Aorta (tissue), 5 donors: ENCODE measurements at regions not wholly inside any gene's neighbourhood (a gene's known extent, or its start where the extent isn't known, plus 50 kb on each side); places are given as distances from the start of the nearest gene placed in this dataset.

Experiments used
- ATAC-seq: fragments of 200-7000 bp; cut with Tn5 transposase; one replicate; pipeline ENCODE4 v1.9.1; 2022; ENCODE audit warnings: moderate library complexity; ENCODE audit not compliant: low FRiP score
- DNase-seq, 2 donors: peaks; one replicate each; pipeline ENCODE4 v3.0.0-alpha.2; 2020
- H3K27ac ChIP-seq, 2 donors: one replicate each; pipeline ENCODE4 v1.5.1; 2013; ENCODE audit warnings: low read length in 2 of 2, mild to moderate bottlenecking in 2 of 2, moderate library complexity in 2 of 2, control low read depth in 1 of 2, inconsistent platforms in 1 of 2, low read depth in 1 of 2
- H3K27me3 ChIP-seq, 2 donors: one replicate each; pipeline ENCODE4 v1.6.1; 2013; ENCODE audit warnings: control low read depth in 1 of 2, low read length in 1 of 2, mild to moderate bottlenecking in 1 of 2, moderate library complexity in 1 of 2; ENCODE audit not compliant: insufficient read depth in 2 of 2, control insufficient read depth in 1 of 2
- H3K36me3 ChIP-seq, 2 donors: one replicate each; pipeline ENCODE4 v1.6.1; 2013; ENCODE audit warnings: control low read depth in 1 of 2, low read length in 1 of 2, mild to moderate bottlenecking in 1 of 2; ENCODE audit not compliant: insufficient read depth in 2 of 2, control insufficient read depth in 1 of 2
- H3K4me1 ChIP-seq, 2 donors: one replicate each; pipeline ENCODE4 v1.6.1; 2013; ENCODE audit warnings: low read length in 2 of 2, control low read depth in 1 of 2, mild to moderate bottlenecking in 1 of 2, moderate library complexity in 1 of 2; ENCODE audit not compliant: insufficient read depth in 2 of 2, control insufficient read depth in 1 of 2
- H3K4me3 ChIP-seq, 2 donors: one replicate each; pipeline ENCODE4 v1.5.1; 2013; ENCODE audit warnings: low read length in 2 of 2, control low read depth in 1 of 2, mild to moderate bottlenecking in 1 of 2
- H3K9me3 ChIP-seq: one replicate; pipeline ENCODE4 v1.6.1; 2013; ENCODE audit warnings: mild to moderate bottlenecking, low read length; ENCODE audit not compliant: control insufficient read depth
- WGBS, 2 donors: extraction: QIAGEN DNeasy Blood & Tissue Kit; methylation state at CpG; one replicate each; pipeline ENCODE4 v1.1.7; 2013; 5-methylcytosine and 5-hydroxymethylcytosine counted together
- intact Hi-C, 2 donors: fragments of 100-400 bp; cut with DNase I; formaldehyde crosslinking; loops; one replicate each; pipeline versions ENCODE4 v1.14.2 to v1.15.0; 2022
- donor health status: healthy with polysubstance abuse.
- donor health status: Bipolar disorder and iron deficiency.
- donor health status: DM: no; HTN: no; CAD: no.
- donor health status: DM: no; HTN: no; CAD: no.
- donor health status: DM: yes; HTN: yes; CAD: no.

DNA sequence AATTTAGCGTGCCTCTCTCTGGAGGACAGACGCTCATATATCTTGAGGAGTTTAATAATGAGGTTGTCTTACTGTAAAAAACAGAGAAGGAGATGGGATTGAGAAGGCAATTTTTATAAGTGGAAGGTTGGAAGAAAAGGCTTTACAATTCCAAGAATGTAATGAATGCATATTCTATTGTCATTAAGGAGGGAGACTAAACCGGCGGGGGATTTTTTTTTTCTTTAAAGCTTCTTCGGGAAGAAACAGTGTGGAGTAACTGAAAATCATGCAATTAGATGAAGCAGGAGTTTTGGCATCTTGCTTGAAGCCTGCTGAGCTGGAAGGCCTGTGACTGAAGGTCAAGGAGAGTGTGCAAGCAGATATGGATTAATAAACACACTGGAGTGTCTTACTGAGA is 124.4 kb downstream of the HRH4 start:
- no peaks in the 10 kb centered on the region for H3K27me3 ChIP-seq

GRCh38 chr18:24585996-24586566 is 125.6 kb downstream of the HRH4 start:
- no peak overlapping the region for H3K27ac ChIP-seq
- no peaks in the 10 kb centered on the region for H3K27me3 ChIP-seq
- ATAC-seq = no peak
- intact Hi-C loops = no loop called here
- no peaks in the 10 kb centered on the region for H3K9me3 ChIP-seq
- DNase-seq = no peak
- no peaks in the 10 kb centered on the region for H3K36me3 ChIP-seq
- no peak overlapping the region for H3K4me3 ChIP-seq
- no peaks in the 10 kb centered on the region for H3K4me1 ChIP-seq
- 42 to 43% methylated on average over 6 of the region's 6 CpGs for WGBS, 2 donors

More for the DNA sequence above, 124.4 kb downstream of the HRH4 start:
- 27 to 38% methylated on average over 5 of the region's 5 CpGs for WGBS, 2 donors
- ATAC-seq (no peak), DNase-seq (no peak)
- H3K9me3 ChIP-seq = no peaks in the 10 kb centered on the region
- intact Hi-C loops = no loop called here
- H3K27ac ChIP-seq = no peak overlapping the region
- H3K36me3 ChIP-seq = no peaks in the 10 kb centered on the region
- no peak overlapping the region for H3K4me3 ChIP-seq
- H3K4me1 ChIP-seq = no peaks in the 10 kb centered on the region

DNA sequence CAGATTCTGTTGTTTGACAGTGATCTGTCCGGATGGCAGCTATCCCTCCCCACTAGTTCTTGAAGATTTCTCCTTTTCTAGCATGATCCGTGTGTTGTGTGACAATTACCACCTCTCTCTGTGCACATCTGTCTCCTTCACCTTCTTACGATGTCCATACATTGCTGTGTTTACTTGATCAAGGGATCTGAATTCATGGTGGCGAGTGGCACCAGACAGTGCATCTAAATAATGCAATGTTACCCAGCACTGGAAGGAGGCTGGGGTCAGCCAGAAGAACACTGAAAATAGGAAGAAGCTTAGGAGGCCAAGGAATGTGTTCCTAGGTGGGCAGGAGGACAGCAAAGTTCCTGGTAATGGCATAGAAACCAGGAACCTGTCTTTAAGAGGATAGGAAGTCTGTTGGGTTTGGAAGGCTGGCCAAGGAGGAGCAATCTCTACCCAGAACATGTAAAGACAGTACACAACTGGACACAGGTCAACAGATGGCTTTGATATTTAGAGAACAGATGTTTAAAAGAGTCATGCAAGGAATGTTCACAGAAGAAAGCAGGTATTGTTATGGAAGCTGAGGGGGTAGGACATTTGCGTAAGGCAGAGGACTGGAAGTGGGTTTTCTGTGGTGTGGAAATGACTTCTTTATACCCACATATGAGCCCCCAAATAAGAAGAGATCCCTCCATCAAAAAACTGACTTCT is 126.4 kb downstream of the HRH4 start:
- intact Hi-C loops = no loop called here
- no peaks in the 10 kb centered on the region for H3K36me3 ChIP-seq
- H3K27ac ChIP-seq = no peak overlapping the region
- 90 to 93% methylated on average over 5 of the region's 5 CpGs for WGBS, 2 donors
- H3K27me3 ChIP-seq = no peaks in the 10 kb centered on the region
- no peak for ATAC-seq
- no peak overlapping the region for H3K4me3 ChIP-seq
- no peak for DNase-seq
- H3K4me1 ChIP-seq = no peaks in the 10 kb centered on the region
- H3K9me3 ChIP-seq = no peaks in the 10 kb centered on the region

GRCh38 chr18:24588440-24588839 is 128.0 kb downstream of the HRH4 start:
- H3K27me3 ChIP-seq = no peaks in the 10 kb centered on the region
- H3K27ac ChIP-seq = no peak overlapping the region
- DNase-seq (no peak), ATAC-seq (no peak)
- no peak overlapping the region for H3K4me3 ChIP-seq
- no peaks in the 10 kb centered on the region for H3K9me3 ChIP-seq
- intact Hi-C loops = no loop called here
- WGBS, 2 donors = 83 to 90% methylated on average over 5 of the region's 5 CpGs
- H3K4me1 ChIP-seq = no peaks in the 10 kb centered on the region
- no peaks in the 10 kb centered on the region for H3K36me3 ChIP-seq

DNA sequence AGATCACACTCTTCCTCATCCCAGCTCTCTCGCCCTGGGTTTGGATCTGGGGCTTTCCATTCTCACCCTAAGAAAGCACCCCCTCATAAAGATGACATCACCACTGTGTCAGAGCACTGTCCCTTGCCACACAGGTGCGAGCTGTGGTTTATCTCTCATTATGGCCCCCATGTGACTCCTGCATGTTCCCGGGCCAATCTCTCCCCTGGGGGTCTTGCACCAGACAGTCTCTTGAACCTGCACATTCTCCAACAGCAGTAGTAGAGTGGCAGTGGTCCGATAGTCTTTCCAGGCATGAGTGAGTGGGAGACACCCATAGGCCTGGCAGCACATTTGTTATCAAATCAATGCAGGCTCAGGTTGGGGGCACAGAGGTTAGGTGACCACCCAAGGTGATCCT is 130.5 kb downstream of the HRH4 start:
- 86 to 89% methylated on average over 4 of the region's 4 CpGs for WGBS, 2 donors
- intact Hi-C loops = no loop called here
- Histone ChIP-seq H3K9me3 (no peaks in the 10 kb centered on the region), H3K27ac (no peak overlapping the region), H3K4me1 (no peaks in the 10 kb centered on the region), H3K4me3 (no peak overlapping the region), H3K36me3 (no peaks in the 10 kb centered on the region), H3K27me3 (no peaks in the 10 kb centered on the region)
- ATAC-seq = no peak
- no peak for DNase-seq

- no peak for ATAC-seq
- H3K4me1 ChIP-seq = no peaks in the 10 kb centered on the region
- 71 to 77% methylated on average over 3 of the region's 3 CpGs for WGBS, 2 donors
Observed at GRCh38 chr18:24593401-24593800, 133.0 kb downstream of the HRH4 start.

DNA sequence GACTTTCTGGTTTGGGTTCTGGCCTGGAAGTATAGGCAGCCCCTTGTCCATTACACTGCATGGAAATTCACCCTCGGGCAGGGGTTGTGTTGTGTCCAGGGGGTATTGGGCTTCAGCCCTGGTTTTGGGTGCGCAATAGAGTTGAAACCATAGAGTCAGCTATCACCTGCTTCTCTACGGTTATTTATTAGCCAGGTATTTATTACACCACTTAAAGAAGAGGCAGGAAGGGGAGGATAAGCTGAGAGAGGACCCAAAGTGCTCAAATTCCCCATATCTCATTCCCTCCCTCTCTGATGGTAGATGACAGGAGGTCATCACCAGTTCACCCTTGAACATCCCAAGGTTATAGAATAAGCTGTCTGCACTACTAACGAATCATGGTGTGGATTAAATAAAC is 133.4 kb downstream of the HRH4 start:
- intact Hi-C loops = no loop called here
- Histone ChIP-seq H3K27ac (no peak overlapping the region), H3K4me1 (no peaks in the 10 kb centered on the region), H3K4me3 (no peak overlapping the region), H3K9me3 (no peaks in the 10 kb centered on the region), H3K36me3 (no peaks in the 10 kb centered on the region), H3K27me3 (no peaks in the 10 kb centered on the region)
- 90 to 91% methylated on average over 4 of the region's 4 CpGs for WGBS, 2 donors
- ATAC-seq (no peak), DNase-seq (no peak)

More at GRCh38 chr18:24593401-24593800, 133.0 kb downstream of the HRH4 start:
- Histone ChIP-seq H3K27ac (no peak overlapping the region), H3K4me3 (no peak overlapping the region), H3K9me3 (no peaks in the 10 kb centered on the region), H3K36me3 (no peaks in the 10 kb centered on the region), H3K27me3 (no peaks in the 10 kb centered on the region)
- no peak for DNase-seq
- intact Hi-C loops = no loop called here

DNA sequence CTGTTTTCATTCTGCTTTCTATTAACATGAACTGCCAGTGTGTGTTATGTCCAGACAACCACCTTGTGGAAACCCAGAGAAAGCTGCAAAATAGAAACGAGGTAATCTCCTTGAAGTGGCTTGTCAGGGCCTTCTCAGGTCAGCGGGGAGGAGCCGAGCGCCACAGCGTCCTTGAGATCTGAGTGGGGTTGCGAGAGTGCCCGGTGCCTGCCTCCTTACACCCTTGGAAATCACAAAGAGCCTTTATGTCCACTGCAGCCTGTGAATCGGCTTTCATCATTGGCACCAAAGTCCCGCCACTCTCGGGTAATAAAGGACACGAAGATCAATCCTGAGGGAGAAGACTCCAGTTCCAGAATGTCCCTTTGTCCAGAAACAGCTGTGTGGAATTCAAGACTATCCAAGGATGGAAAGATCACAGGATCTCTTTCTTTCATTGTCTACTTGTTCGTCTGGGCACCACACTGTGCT is 135.2 kb downstream of the HRH4 start:
- ATAC-seq = no peak
- intact Hi-C loops = no loop called here
- no peak for DNase-seq
- Histone ChIP-seq H3K27me3 (no peaks in the 10 kb centered on the region), H3K36me3 (no peaks in the 10 kb centered on the region), H3K27ac (no peak overlapping the region), H3K9me3 (no peaks in the 10 kb centered on the region), H3K4me3 (no peak overlapping the region), H3K4me1 (no peaks in the 10 kb centered on the region)
- WGBS, 2 donors = 71 to 77% methylated on average over 12 of the region's 12 CpGs

DNA sequence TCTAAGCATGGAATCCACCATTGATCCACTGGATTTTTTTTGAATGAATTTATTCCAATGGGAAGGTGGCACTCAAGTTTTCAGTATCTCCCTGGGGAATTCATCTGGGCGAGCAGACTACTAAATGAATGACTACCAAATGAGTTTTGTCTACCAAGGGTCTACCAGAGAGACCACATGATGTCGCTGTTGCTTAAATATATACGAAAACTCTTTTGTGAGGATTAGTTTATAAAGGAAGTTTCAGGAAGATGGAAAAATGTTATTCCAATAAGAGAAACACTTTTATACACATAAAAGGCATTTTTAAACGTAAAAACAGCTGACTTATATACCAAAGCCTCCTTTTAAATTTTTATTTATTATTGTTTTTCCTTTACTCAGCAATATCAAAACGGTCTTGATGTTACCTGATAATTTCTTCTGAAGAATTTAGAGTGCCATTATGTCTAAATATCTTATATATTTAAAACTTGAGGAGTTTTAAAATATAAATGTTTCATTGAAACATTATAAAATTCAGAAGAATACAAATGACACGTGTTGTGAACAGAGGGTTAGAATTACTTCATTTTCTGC is 139.7 kb downstream of the HRH4 start:
- no peak overlapping the region for H3K4me3 ChIP-seq
- no peaks in the 10 kb centered on the region for H3K4me1 ChIP-seq
- 21 to 28% methylated on average over 6 of the region's 6 CpGs for WGBS, 2 donors
- intact Hi-C loops = loop anchor here (2.0 to 5.0 kb wide), 2 partner anchors 127 kb away; no protein-coding TSS in a partner anchor
- DNase-seq (no peak), ATAC-seq (no peak)
- H3K27ac ChIP-seq = no peak overlapping the region
- H3K27me3 ChIP-seq = no peaks in the 10 kb centered on the region
- H3K36me3 ChIP-seq = no peaks in the 10 kb centered on the region
- H3K9me3 ChIP-seq = no peaks in the 10 kb centered on the region
